Testis (tissue), 2 donors: ENCODE measurements at regions not wholly inside any gene's neighbourhood (a gene's known extent, or its start where the extent isn't known, plus 50 kb on each side); places are given as distances from the start of the nearest gene placed in this dataset.

Source experiments
- DNase-seq: peaks from one replicate; pipeline ENCODE4 v3.0.0-alpha.2; 2019
- H3K27ac ChIP-seq, 2 donors: fragments of 200-600 bp; sonication (generic); one replicate each; pipeline ENCODE4 v1.5.1; 2019
- H3K27me3 ChIP-seq: fragments of 200-600 bp; sonication (generic); one replicate; pipeline ENCODE4 v1.5.1; 2019
- H3K36me3 ChIP-seq: fragments of 200-600 bp; sonication (generic); one replicate; pipeline ENCODE4 v1.5.1; 2017; ENCODE audit warnings: low read depth; ENCODE audit errors: missing control alignments
- H3K4me1 ChIP-seq: fragments of 200-600 bp; sonication (generic); one replicate; pipeline ENCODE4 v1.5.1; 2019
- H3K4me3 ChIP-seq, 2 donors: fragments of 200-600 bp; sonication (generic); one replicate each; pipeline ENCODE4 v1.5.1; 2017 to 2019
- H3K9me3 ChIP-seq: fragments of 200-600 bp; sonication (generic); one replicate; pipeline ENCODE4 v1.5.1; 2017
- CTCF ChIP-seq, 3 experiments: fragments of 450-650 bp in 2 of 3; fragments of 200-600 bp in 1 of 3; sonication (generic) in 1 of 3; IDR thresholded peaks; one replicate each; pipeline ENCODE4 v1.5.1; 2016 to 2019; ENCODE audit warnings: antibody characterized with exemption in 3 of 3, mild to moderate bottlenecking in 2 of 3, moderate library complexity in 1 of 3
- POLR2A ChIP-seq: fragments of 450-650 bp; IDR thresholded peaks from one replicate; pipeline ENCODE4 v1.6.1; 2017; ENCODE audit warnings: antibody characterized with exemption, mild to moderate bottlenecking, moderate library complexity
- WGBS, 2 donors: methylation state at CpG; one replicate each; pipeline ENCODE4 v1.1.5; 2018; 5-methylcytosine and 5-hydroxymethylcytosine counted together
- intact Hi-C: fragments of 100-400 bp; cut with DNase I; formaldehyde crosslinking; loops from one replicate; pipeline ENCODE4 v1.15.1; 2023; ENCODE audit warnings: low total_unique reads

GRCh38 chr4:111037591-111038360 lies 414.9 kb upstream of the PITX2 start:
- WGBS, 2 donors, result 57% methylated on average over 7 of the region's 7 CpGs
- H3K9me3 ChIP-seq, result no peaks in the 10 kb centered on the region
- intact Hi-C loops, result no loop called here

GRCh38 chr4:111040904-111041303 lies 418.0 kb upstream of the PITX2 start:
- Histone ChIP-seq H3K4me1 (no peaks in the 10 kb centered on the region), H3K27ac (no peak overlapping the region), H3K36me3 (no peaks in the 10 kb centered on the region), H3K27me3 (no peaks in the 10 kb centered on the region), H3K9me3 (no peaks in the 10 kb centered on the region), H3K4me3 (no peak overlapping the region)
- intact Hi-C loops, result no loop called here
- no peak for TF ChIP-seq POLR2A
- TF ChIP-seq CTCF (IDR thresholded peaks at IDR 0.05), result no peak
- no peak for DNase-seq

More at GRCh38 chr4:111037591-111038360, 414.9 kb upstream of the PITX2 start:
- no peak overlapping the region for H3K27ac ChIP-seq
- H3K36me3 ChIP-seq, result no peaks in the 10 kb centered on the region
- TF ChIP-seq CTCF (IDR thresholded peaks at IDR 0.05) (no peak), POLR2A (no peak)
- H3K27me3 ChIP-seq, result no peaks in the 10 kb centered on the region
- no peak overlapping the region for H3K4me3 ChIP-seq
- H3K4me1 ChIP-seq, result no peaks in the 10 kb centered on the region
- no peak for DNase-seq

- Histone ChIP-seq H3K27ac (no peak overlapping the region), H3K4me1 (no peaks in the 10 kb centered on the region), H3K4me3 (no peak overlapping the region), H3K36me3 (no peaks in the 10 kb centered on the region), H3K27me3 (no peaks in the 10 kb centered on the region), H3K9me3 (no peaks in the 10 kb centered on the region)
- DNase-seq, result no peak
- TF ChIP-seq POLR2A (no peak), CTCF (IDR thresholded peaks at IDR 0.05) (no peak)
- intact Hi-C loops, result no loop called here
- 72 to 77% methylated on average over 5 of the region's 5 CpGs for WGBS, 2 donors
Observed at GRCh38 chr4:111043286-111043685, 420.4 kb upstream of the PITX2 start.

GRCh38 chr4:111045992-111046391 lies 423.1 kb upstream of the PITX2 start:
- no peaks in the 10 kb centered on the region for H3K4me1 ChIP-seq
- intact Hi-C loops, result no loop called here
- H3K4me3 ChIP-seq, result no peak overlapping the region
- TF ChIP-seq POLR2A (no peak), CTCF (IDR thresholded peaks at IDR 0.05) (no peak)
- no peaks in the 10 kb centered on the region for H3K36me3 ChIP-seq
- DNase-seq, result no peak
- no peaks in the 10 kb centered on the region for H3K27me3 ChIP-seq
- H3K27ac ChIP-seq, result no peak overlapping the region
- no peaks in the 10 kb centered on the region for H3K9me3 ChIP-seq
- 82% methylated on average over 2 of the region's 2 CpGs for WGBS, 2 donors

- intact Hi-C loops, result no loop called here
- TF ChIP-seq CTCF (IDR thresholded peaks at IDR 0.05), result no peak
- TF ChIP-seq POLR2A, result no peak
- no peaks in the 10 kb centered on the region for H3K4me1 ChIP-seq
- WGBS, 2 donors, result 80 to 91% methylated on average over 2 of the region's 2 CpGs
- no peak overlapping the region for H3K27ac ChIP-seq
- H3K4me3 ChIP-seq, result no peak overlapping the region
- no peaks in the 10 kb centered on the region for H3K27me3 ChIP-seq
- no peaks in the 10 kb centered on the region for H3K36me3 ChIP-seq
- no peaks in the 10 kb centered on the region for H3K9me3 ChIP-seq
- no peak for DNase-seq
Observed at GRCh38 chr4:111046811-111047210, 423.9 kb upstream of the PITX2 start.
